Hepatocyte (in vitro differentiated cells): ENCODE measurements at regions not wholly inside any gene's neighbourhood (a gene's known extent, or its start where the extent isn't known, plus 50 kb on each side); places are given as distances from the start of the nearest gene placed in this dataset.

ENCODE experiments used
- DNase-seq: peaks from one replicate; pipeline ENCODE4 v3.0.0-alpha.2; 2016; ENCODE audit warnings: low spot score
- H2AFZ ChIP-seq: fragments of 200-600 bp; sonication (generic); 2 replicates; pipeline ENCODE4 v1.6.0; 2016; ENCODE audit warnings: antibody characterized with exemption, mild to moderate bottlenecking
- H3K27ac ChIP-seq: fragments of 200-600 bp; sonication (generic); 2 replicates; pipeline ENCODE4 v1.5.1; 2016; ENCODE audit warnings: mild to moderate bottlenecking
- H3K27me3 ChIP-seq: fragments of 200-600 bp; sonication (generic); 2 replicates; pipeline ENCODE4 v1.6.1; 2016
- H3K36me3 ChIP-seq: fragments of 200-600 bp; sonication (generic); replicated peaks from 2 replicates; pipeline ENCODE4 v1.5.1; 2016; ENCODE audit warnings: low read depth; ENCODE audit not compliant: insufficient read depth
- H3K4me1 ChIP-seq: fragments of 200-600 bp; sonication (generic); 2 replicates; pipeline ENCODE4 v1.5.1; 2016; ENCODE audit warnings: mild to moderate bottlenecking, moderate library complexity; ENCODE audit not compliant: insufficient read depth
- H3K4me2 ChIP-seq: fragments of 200-600 bp; sonication (generic); 2 replicates; pipeline ENCODE4 v1.6.0; 2016
- H3K4me3 ChIP-seq: fragments of 200-600 bp; sonication (generic); 2 replicates; pipeline ENCODE4 v1.5.1; 2016; ENCODE audit warnings: mild to moderate bottlenecking
- H3K79me2 ChIP-seq: fragments of 200-600 bp; sonication (generic); 2 replicates; pipeline ENCODE4 v1.6.0; 2017; ENCODE audit warnings: mild to moderate bottlenecking
- H3K9me2 ChIP-seq: fragments of 200-600 bp; sonication (generic); replicated peaks from 2 replicates; pipeline ENCODE4 v1.6.0; 2017; ENCODE audit warnings: mild to moderate bottlenecking; ENCODE audit not compliant: insufficient read depth
- H3K9me3 ChIP-seq: fragments of 200-600 bp; sonication (generic); 2 replicates; pipeline ENCODE4 v1.5.1; 2016; ENCODE audit warnings: low read depth, mild to moderate bottlenecking
- H4K20me1 ChIP-seq: fragments of 200-600 bp; sonication (generic); 2 replicates; pipeline ENCODE4 v1.6.0; 2016; ENCODE audit warnings: mild to moderate bottlenecking; ENCODE audit not compliant: insufficient read depth, poor library complexity, severe bottlenecking
- CTCF ChIP-seq: fragments of 200-600 bp; sonication (generic); IDR thresholded peaks from 2 replicates; pipeline ENCODE4 v1.5.1; 2016; ENCODE audit warnings: antibody characterized with exemption, mild to moderate bottlenecking; ENCODE audit not compliant: poor library complexity
- EZH2 ChIP-seq: fragments of 200-600 bp; sonication (generic); IDR thresholded peaks from 2 replicates; pipeline ENCODE4 v1.6.1; 2016; ENCODE audit warnings: antibody characterized with exemption, mild to moderate bottlenecking, borderline replicate concordance
- EZH2phosphoT487 ChIP-seq: fragments of 200-600 bp; sonication (generic); IDR thresholded peaks from one replicate; pipeline ENCODE4 v1.6.1; 2018; ENCODE audit warnings: antibody characterized with exemption, mild to moderate bottlenecking, low read depth, moderate library complexity; ENCODE audit not compliant: unreplicated experiment, severe bottlenecking
- WGBS: methylation state at CpG from one replicate; pipeline ENCODE4 v1.1.6; 2016; ENCODE audit warnings: low lambda C conversion rate; ENCODE audit errors: missing lambda C conversion rate; 5-methylcytosine and 5-hydroxymethylcytosine counted together

- H4K20me1 ChIP-seq: no peaks in the 10 kb centered on the region
- no peak overlapping the region for H3K4me2 ChIP-seq
- no peak overlapping the region for H3K4me3 ChIP-seq
- TF ChIP-seq CTCF: no peak
- TF ChIP-seq EZH2phosphoT487: no peak
- TF ChIP-seq EZH2: no peak
- H3K79me2 ChIP-seq: no peaks in the 10 kb centered on the region
- 46% methylated on average over 5 of the region's 5 CpGs for WGBS
- H3K27me3 ChIP-seq: no peaks in the 10 kb centered on the region
- H3K9me2 ChIP-seq: no peaks in the 10 kb centered on the region
- H3K27ac ChIP-seq: no peak overlapping the region
- no peak overlapping the region for H2AFZ ChIP-seq
- no peak for DNase-seq
- no peaks in the 10 kb centered on the region for H3K36me3 ChIP-seq
- H3K4me1 ChIP-seq: peaks cover 6% of the 10 kb centered on the region
- H3K9me3 ChIP-seq: no peaks in the 10 kb centered on the region
These were observed 109.4 kb upstream of the BNIP2 start for GRCh38 chr15:59798605-59798917.

DNA sequence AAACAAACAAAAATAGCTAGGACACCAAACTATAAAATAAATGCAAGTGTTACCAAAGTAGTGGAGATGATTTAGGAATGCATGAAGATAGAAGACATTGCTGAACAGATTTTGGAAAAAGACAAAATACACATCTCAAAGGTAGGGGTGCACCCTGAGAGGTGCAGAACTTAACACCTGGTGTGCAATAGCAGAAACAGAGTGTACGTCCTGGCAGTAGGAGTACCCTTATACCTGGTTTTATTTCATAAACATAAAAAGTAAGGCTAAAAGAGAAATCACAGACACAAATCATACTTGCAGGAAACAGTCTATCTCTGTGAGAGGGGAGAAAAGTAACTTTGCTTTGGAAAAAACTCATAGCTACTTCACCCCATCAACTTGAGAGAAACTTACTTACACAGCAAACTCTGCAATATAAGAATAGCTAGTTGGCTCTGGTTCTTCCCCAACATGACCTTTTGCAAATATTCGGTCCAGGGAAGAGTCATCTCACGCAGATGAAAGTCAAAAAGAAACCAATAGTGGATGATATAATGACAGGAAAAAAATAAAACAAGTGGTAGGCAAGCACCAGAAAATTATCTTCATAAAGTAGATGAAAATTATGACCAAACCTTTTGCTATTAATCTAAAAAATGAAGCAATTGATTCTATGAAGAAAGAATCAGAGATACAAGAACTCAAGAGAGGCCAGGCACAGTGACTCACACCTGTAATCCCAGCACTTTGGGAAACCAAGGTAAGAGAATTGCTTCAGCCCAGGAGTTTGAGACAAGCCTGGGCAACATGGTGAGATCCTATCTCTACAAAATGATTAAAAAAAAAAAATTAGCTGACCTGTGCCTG is 108.9 kb upstream of the BNIP2 start:
- WGBS: 92% methylated on average over 3 of the region's 3 CpGs
- H4K20me1 ChIP-seq: no peaks in the 10 kb centered on the region
- H3K4me2 ChIP-seq: no peak overlapping the region

DNA sequence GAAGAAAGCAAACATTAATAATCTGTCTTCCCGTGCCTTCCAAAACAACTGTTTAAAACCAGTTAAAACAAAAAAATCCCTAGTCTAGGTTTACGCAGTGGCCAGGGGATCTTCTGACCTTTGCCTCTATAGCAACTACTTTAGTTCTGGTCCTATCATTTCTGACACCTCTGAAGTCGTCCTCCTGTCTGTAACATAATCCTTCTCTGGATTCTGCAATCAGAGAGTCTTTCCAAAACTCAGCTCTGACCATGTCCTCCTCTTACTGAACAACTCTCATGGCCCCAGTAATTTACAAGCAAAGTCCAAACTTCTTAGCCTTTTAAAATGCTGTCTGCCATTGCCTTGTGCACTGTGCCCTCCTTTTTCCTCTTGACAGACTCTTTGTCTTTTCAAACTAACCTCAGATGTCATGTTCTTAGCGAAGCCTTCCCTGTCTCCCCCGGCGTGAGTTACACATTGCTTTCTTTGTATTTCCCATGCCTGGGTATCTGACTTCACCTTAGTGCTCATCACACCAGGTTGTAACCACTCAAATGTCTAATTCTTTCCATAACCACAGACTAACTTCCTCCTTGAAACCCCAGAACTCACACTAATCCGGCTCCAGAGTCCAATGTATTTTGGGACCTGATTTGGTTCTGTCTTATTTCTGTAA is 105.2 kb upstream of the BNIP2 start:
- Histone ChIP-seq H3K27ac (no peak overlapping the region), H3K9me3 (no peaks in the 10 kb centered on the region), H3K79me2 (no peaks in the 10 kb centered on the region), H3K4me1 (no peaks in the 10 kb centered on the region), H4K20me1 (no peaks in the 10 kb centered on the region), H3K36me3 (no peaks in the 10 kb centered on the region), H3K4me2 (no peak overlapping the region), H2AFZ (no peak overlapping the region), H3K9me2 (no peaks in the 10 kb centered on the region), H3K4me3 (no peak overlapping the region), H3K27me3 (no peaks in the 10 kb centered on the region)
- 42% methylated on average over 7 of the region's 7 CpGs for WGBS
- TF ChIP-seq EZH2phosphoT487: no peak
- TF ChIP-seq EZH2: no peak
- no peak for TF ChIP-seq CTCF
- DNase-seq: no peak

More for the DNA sequence above, 108.9 kb upstream of the BNIP2 start:
- Histone ChIP-seq H3K4me3 (no peak overlapping the region), H3K36me3 (no peaks in the 10 kb centered on the region), H3K79me2 (no peaks in the 10 kb centered on the region), H3K9me3 (no peaks in the 10 kb centered on the region), H3K27me3 (no peaks in the 10 kb centered on the region), H3K9me2 (no peaks in the 10 kb centered on the region), H3K4me1 (peaks cover under 1% of the 10 kb centered on the region), H2AFZ (no peak overlapping the region), H3K27ac (no peak overlapping the region)
- DNase-seq: no peak
- TF ChIP-seq EZH2phosphoT487 (no peak), EZH2 (no peak)

GRCh38 chr15:59792359-59792758 is 103.2 kb upstream of the BNIP2 start:
- 94% methylated on average over 12 of the region's 13 CpGs for WGBS

More at GRCh38 chr15:59792359-59792758, 103.2 kb upstream of the BNIP2 start:
- H3K4me2 ChIP-seq: no peak overlapping the region
- no peaks in the 10 kb centered on the region for H3K36me3 ChIP-seq
- no peaks in the 10 kb centered on the region for H3K27me3 ChIP-seq
- no peak for DNase-seq
- no peak overlapping the region for H2AFZ ChIP-seq
- H3K4me3 ChIP-seq: no peak overlapping the region
- no peaks in the 10 kb centered on the region for H3K9me2 ChIP-seq
- no peak overlapping the region for H3K27ac ChIP-seq
- no peaks in the 10 kb centered on the region for H3K4me1 ChIP-seq
- H3K79me2 ChIP-seq: no peaks in the 10 kb centered on the region
- no peak for TF ChIP-seq CTCF
- TF ChIP-seq EZH2: no peak
- no peak for TF ChIP-seq EZH2phosphoT487
- no peaks in the 10 kb centered on the region for H4K20me1 ChIP-seq
- no peaks in the 10 kb centered on the region for H3K9me3 ChIP-seq
